A549 (cell line): ENCODE measurements at regions not wholly inside any gene's neighbourhood (a gene's known extent, or its start where the extent isn't known, plus 50 kb on each side); places are given as distances from the start of the nearest gene placed in this dataset.

Experiments used
- ATAC-seq, 2 experiments: fragments of 200-7000 bp in 1 of 2; fragments of >200 bp in 1 of 2; cut with Nextera tagmentation in 1 of 2; cut with Tn5 transposase in 1 of 2; 3 replicates each; pipeline versions ENCODE4 v1.8.0 to v1.9.1; 2018 to 2020; ENCODE audit warnings: mild to moderate bottlenecking in 1 of 2, moderate library complexity in 1 of 2
- CTCF ChIA-PET: fragments of 300-600 bp; sonication (Branson Sonifier 250); formaldehyde crosslinking; extraction: SDS; loops from one replicate; lab custom pipeline; 2021; ENCODE audit warnings: antibody characterized with exemption, inconsistent platforms; lab: Yijun Ruan, JAX
- POLR2A ChIA-PET: fragments of 350-600 bp; formaldehyde crosslinking; extraction: SDS; loops from one replicate; lab custom pipeline; 2021; ENCODE audit warnings: antibody characterized with exemption, inconsistent platforms; lab: Yijun Ruan, JAX
- DNase-seq, 2 experiments: peaks; one replicate each; pipeline versions ENCODE4 v3.0.0 to v3.0.0-alpha.2; 2011 to 2016; ENCODE audit warnings: low read depth in 1 of 2, low spot score in 1 of 2
- FAIRE-seq: peaks from 2 replicates; lab custom pipeline; 2011; peaks lifted over from hg19 to GRCh38; lab: Jason Lieb, UNC
- H3K27ac ChIP-seq, 2 experiments: fragments of >200 bp; sonication (Bioruptor Twin); formaldehyde crosslinking; 3 replicates each; pipeline ENCODE4 v1.5.1; 2016 to 2017
- H3K4me1 ChIP-seq: fragments of >200 bp; sonication (Bioruptor Twin); formaldehyde crosslinking; 3 replicates; pipeline ENCODE4 v1.6.1; 2016
- H3K4me2 ChIP-seq: fragments of >200 bp; sonication (Bioruptor Twin); formaldehyde crosslinking; 3 replicates; pipeline ENCODE4 v1.6.1; 2016
- H3K4me3 ChIP-seq: fragments of >200 bp; sonication (Bioruptor Twin); formaldehyde crosslinking; 3 replicates; pipeline ENCODE4 v1.5.1; 2016
- H3K9me3 ChIP-seq: fragments of >200 bp; sonication (Bioruptor Twin); formaldehyde crosslinking; 3 replicates; pipeline ENCODE4 v1.6.1; 2016
- CHD2 ChIP-seq: fragments of 150-350 bp; IDR thresholded peaks from 2 replicates; pipeline ENCODE4 v1.6.1; 2014; ENCODE audit warnings: low read length; ENCODE audit not compliant: partially characterized antibody
- CHD4 ChIP-seq: fragments of 200-600 bp; sonication (generic); IDR thresholded peaks from 2 replicates; pipeline ENCODE4 v1.6.1; 2016; ENCODE audit warnings: antibody characterized with exemption, mild to moderate bottlenecking, borderline replicate concordance
- FOSB ChIP-seq: fragments of 250-450 bp; sonication (Bioruptor Pico); IDR thresholded peaks from 2 replicates; pipeline ENCODE4 v1.5.0; 2020; ENCODE audit warnings: mild to moderate bottlenecking, moderate library complexity
- FOSL2 ChIP-seq, 2 experiments: fragments of 450-650 bp in 1 of 2; fragments of >200 bp in 1 of 2; sonication (Bioruptor Twin) in 1 of 2; formaldehyde crosslinking; IDR thresholded peaks; 2 replicates each; pipeline versions ENCODE4 v1.5.0 to v1.6.1; 2016 to 2020; ENCODE audit warnings: mild to moderate bottlenecking in 1 of 2, moderate library complexity in 1 of 2
- GATA3 ChIP-seq: IDR thresholded peaks from 2 replicates; pipeline ENCODE4 v1.6.1; 2012; ENCODE audit warnings: borderline replicate concordance
- HEYL ChIP-seq: fragments of 250-450 bp; sonication (Bioruptor Pico); IDR thresholded peaks from 2 replicates; pipeline ENCODE4 v1.8.0; 2021; ENCODE audit warnings: mild to moderate bottlenecking, moderate library complexity
- HOXB13 ChIP-seq: fragments of 250-450 bp; sonication (Bioruptor Pico); IDR thresholded peaks from 2 replicates; pipeline ENCODE4 v1.5.0; 2020; ENCODE audit warnings: low read depth, mild to moderate bottlenecking, moderate library complexity
- KDM5A ChIP-seq: fragments of 200-600 bp; sonication (generic); IDR thresholded peaks from 2 replicates; pipeline ENCODE4 v1.6.1; 2016; ENCODE audit warnings: antibody characterized with exemption, mild to moderate bottlenecking
- MAFK ChIP-seq: fragments of 450-650 bp; IDR thresholded peaks from 2 replicates; pipeline ENCODE4 v1.6.1; 2014; ENCODE audit not compliant: partially characterized antibody
- NFE2L2 ChIP-seq: fragments of 150-350 bp; conservative IDR thresholded peaks from 2 replicates; pipeline ENCODE4 v1.6.1; 2014; ENCODE audit warnings: low read length
- NR3C1 ChIP-seq: fragments of >200 bp; sonication (Bioruptor Twin); formaldehyde crosslinking; IDR thresholded peaks from 3 replicates; pipeline ENCODE4 v1.6.1; 2017
- PHF8 ChIP-seq: fragments of 200-600 bp; sonication (generic); IDR thresholded peaks from 2 replicates; pipeline ENCODE4 v1.6.1; 2016; ENCODE audit warnings: low read depth, mild to moderate bottlenecking, antibody characterized with exemption, moderate library complexity, borderline replicate concordance
- RAD21 ChIP-seq, 2 experiments: fragments of >200 bp in 1 of 2; sonication (Bioruptor Twin) in 1 of 2; formaldehyde crosslinking in 1 of 2; IDR thresholded peaks in 1 of 2; conservative IDR thresholded peaks in 1 of 2; 2 replicates in 1 of 2; 3 replicates in 1 of 2; pipeline ENCODE4 v1.6.1; 2012 to 2018; ENCODE audit warnings: inconsistent platforms in 1 of 2
- RARB ChIP-seq: fragments of 250-450 bp; sonication (Bioruptor Pico); IDR thresholded peaks from 2 replicates; pipeline ENCODE4 v1.8.0; 2021; ENCODE audit warnings: mild to moderate bottlenecking, moderate library complexity
- RCOR1 ChIP-seq: fragments of 150-350 bp; IDR thresholded peaks from 2 replicates; pipeline ENCODE4 v1.6.1; 2014; ENCODE audit warnings: antibody characterized with exemption, low read length, low read depth
- RNF2 ChIP-seq: fragments of 200-600 bp; sonication (generic); IDR thresholded peaks from 2 replicates; pipeline ENCODE4 v1.6.1; 2016; ENCODE audit warnings: low read depth, mild to moderate bottlenecking, antibody characterized with exemption, moderate library complexity, borderline replicate concordance
- SMC3 ChIP-seq: fragments of >200 bp; sonication (Bioruptor Twin); formaldehyde crosslinking; IDR thresholded peaks from 3 replicates; pipeline ENCODE4 v1.6.1; 2018; ENCODE audit warnings: inconsistent platforms
- TFCP2L1 ChIP-seq: fragments of 250-450 bp; sonication (Bioruptor Pico); IDR thresholded peaks from 2 replicates; pipeline ENCODE4 v1.5.0; 2021; ENCODE audit warnings: mild to moderate bottlenecking
- TP53 ChIP-seq: fragments of 250-450 bp; sonication (Bioruptor Pico); IDR thresholded peaks from 2 replicates; pipeline ENCODE4 v1.5.0; 2021; ENCODE audit warnings: mild to moderate bottlenecking, moderate library complexity
- ZSCAN20 ChIP-seq: fragments of 250-450 bp; sonication (Bioruptor Pico); IDR thresholded peaks from 2 replicates; pipeline ENCODE4 v1.8.0; 2022; ENCODE audit warnings: mild to moderate bottlenecking, moderate library complexity
- WGBS: methylation state at CpG from one replicate; pipeline ENCODE4 v1.1.6; 2017; ENCODE audit errors: missing lambda C conversion rate; 5-methylcytosine and 5-hydroxymethylcytosine counted together
- TF ChIP-seq, protein P1 (sequence below): fragments of >200 bp; sonication (Bioruptor Twin); formaldehyde crosslinking; IDR thresholded peaks from 2 replicates; pipeline ENCODE4 v1.6.1; 2016
- TF ChIP-seq, protein P2 (sequence below): IDR thresholded peaks from 2 replicates; pipeline ENCODE4 v1.6.1; 2012; ENCODE audit warnings: low read depth, borderline replicate concordance
- TF ChIP-seq, protein P3 (sequence below): fragments of 200-600 bp; sonication (generic); IDR thresholded peaks from 2 replicates; pipeline ENCODE4 v1.6.1; 2016; ENCODE audit warnings: antibody characterized with exemption, mild to moderate bottlenecking, moderate library complexity
- TF ChIP-seq, protein P4 (sequence below): fragments of 250-450 bp; sonication (Bioruptor Pico); IDR thresholded peaks from 2 replicates; pipeline ENCODE4 v1.5.0; 2020; ENCODE audit warnings: low read depth, mild to moderate bottlenecking, moderate library complexity
- TF ChIP-seq, protein P5 (sequence below): fragments of >200 bp; sonication (Bioruptor Twin); formaldehyde crosslinking; IDR thresholded peaks from 3 replicates; pipeline ENCODE4 v1.6.1; 2016

DNA sequence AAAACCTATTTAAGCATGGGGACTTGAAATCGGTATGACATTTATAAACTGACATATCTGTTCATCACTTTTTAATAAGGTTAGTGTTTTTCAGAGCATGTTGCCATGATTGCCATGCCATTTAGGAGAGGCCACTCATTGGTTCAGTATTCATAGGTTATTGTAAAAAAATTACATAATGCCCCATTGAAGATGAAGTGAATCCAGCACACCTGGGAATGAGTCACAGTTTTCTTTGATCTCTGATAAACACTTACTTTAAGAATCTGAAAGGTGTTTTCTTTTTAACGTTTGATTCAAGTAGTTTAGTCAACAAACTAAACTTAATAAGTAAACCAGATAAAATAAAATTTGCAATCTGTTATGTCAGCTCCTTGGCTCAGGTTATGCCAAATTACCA, 278.3 kb downstream of the ARL4A start:
- POLR2A ChIA-PET, result no interaction called here
- Histone ChIP-seq H3K9me3 (no peaks in the 10 kb centered on the region), H3K4me2 (no peak overlapping the region)
- FAIRE-seq, result no peak
- DNase-seq, result no peak
- 50% methylated on average over 2 of the region's 2 CpGs for WGBS
- no peak for ATAC-seq
- TF ChIP-seq, protein P1, sequence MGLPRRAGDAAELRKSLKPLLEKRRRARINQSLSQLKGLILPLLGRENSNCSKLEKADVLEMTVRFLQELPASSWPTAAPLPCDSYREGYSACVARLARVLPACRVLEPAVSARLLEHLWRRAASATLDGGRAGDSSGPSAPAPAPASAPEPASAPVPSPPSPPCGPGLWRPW, result no peak
- TF ChIP-seq FOSL2 (IDR thresholded peaks at IDR 0.05) (no peak), FOSL2 (CRISPR knock-in tag; IDR thresholded peaks at IDR 0.05) (no peak), CHD2 (no peak), RARB (CRISPR knock-in tag) (no peak), RNF2 (no peak), HEYL (CRISPR knock-in tag) (no peak), CHD4 (no peak), NR3C1 (no peak), GATA3 (no peak), RCOR1 (no peak), FOSB (no peak), SMC3 (no peak), KDM5A (no peak), NFE2L2 (no peak), MAFK (no peak)
- TF ChIP-seq, protein P2, sequence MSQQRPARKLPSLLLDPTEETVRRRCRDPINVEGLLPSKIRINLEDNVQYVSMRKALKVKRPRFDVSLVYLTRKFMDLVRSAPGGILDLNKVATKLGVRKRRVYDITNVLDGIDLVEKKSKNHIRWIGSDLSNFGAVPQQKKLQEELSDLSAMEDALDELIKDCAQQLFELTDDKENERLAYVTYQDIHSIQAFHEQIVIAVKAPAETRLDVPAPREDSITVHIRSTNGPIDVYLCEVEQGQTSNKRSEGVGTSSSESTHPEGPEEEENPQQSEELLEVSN, result no peak
- TF ChIP-seq, protein P3, sequence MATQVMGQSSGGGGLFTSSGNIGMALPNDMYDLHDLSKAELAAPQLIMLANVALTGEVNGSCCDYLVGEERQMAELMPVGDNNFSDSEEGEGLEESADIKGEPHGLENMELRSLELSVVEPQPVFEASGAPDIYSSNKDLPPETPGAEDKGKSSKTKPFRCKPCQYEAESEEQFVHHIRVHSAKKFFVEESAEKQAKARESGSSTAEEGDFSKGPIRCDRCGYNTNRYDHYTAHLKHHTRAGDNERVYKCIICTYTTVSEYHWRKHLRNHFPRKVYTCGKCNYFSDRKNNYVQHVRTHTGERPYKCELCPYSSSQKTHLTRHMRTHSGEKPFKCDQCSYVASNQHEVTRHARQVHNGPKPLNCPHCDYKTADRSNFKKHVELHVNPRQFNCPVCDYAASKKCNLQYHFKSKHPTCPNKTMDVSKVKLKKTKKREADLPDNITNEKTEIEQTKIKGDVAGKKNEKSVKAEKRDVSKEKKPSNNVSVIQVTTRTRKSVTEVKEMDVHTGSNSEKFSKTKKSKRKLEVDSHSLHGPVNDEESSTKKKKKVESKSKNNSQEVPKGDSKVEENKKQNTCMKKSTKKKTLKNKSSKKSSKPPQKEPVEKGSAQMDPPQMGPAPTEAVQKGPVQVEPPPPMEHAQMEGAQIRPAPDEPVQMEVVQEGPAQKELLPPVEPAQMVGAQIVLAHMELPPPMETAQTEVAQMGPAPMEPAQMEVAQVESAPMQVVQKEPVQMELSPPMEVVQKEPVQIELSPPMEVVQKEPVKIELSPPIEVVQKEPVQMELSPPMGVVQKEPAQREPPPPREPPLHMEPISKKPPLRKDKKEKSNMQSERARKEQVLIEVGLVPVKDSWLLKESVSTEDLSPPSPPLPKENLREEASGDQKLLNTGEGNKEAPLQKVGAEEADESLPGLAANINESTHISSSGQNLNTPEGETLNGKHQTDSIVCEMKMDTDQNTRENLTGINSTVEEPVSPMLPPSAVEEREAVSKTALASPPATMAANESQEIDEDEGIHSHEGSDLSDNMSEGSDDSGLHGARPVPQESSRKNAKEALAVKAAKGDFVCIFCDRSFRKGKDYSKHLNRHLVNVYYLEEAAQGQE, result no peak
- TF ChIP-seq, protein P4, sequence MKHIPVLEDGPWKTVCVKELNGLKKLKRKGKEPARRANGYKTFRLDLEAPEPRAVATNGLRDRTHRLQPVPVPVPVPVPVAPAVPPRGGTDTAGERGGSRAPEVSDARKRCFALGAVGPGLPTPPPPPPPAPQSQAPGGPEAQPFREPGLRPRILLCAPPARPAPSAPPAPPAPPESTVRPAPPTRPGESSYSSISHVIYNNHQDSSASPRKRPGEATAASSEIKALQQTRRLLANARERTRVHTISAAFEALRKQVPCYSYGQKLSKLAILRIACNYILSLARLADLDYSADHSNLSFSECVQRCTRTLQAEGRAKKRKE (CRISPR knock-in tag), result no peak
- TF ChIP-seq, all 56 proteins: peak for 0
- H3K27ac ChIP-seq, result no peak overlapping the region
- H3K4me1 ChIP-seq, result no peaks in the 10 kb centered on the region
- no peak overlapping the region for H3K4me3 ChIP-seq
- CTCF ChIA-PET, result no interaction called here

DNA sequence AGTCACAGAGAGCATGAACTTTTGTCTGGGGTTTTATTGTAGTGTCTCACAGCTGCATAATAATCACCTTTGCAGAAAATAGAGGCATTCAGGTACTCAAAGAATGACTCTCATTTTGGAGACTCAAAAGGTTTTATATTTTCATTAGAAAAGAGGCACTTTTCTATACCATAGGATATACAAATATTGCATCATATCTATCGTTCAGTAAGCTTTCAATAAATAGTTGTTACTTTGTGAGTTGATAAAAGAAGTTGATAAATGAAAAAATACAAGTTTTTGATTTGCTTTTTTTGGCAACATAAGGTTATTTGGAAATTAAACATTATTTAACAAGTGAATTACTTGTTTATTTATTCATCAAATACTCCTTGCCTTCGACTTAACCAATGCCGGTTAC, 279.9 kb downstream of the ARL4A start:
- FAIRE-seq (no peak), ATAC-seq (no peak), DNase-seq (no peak)
- H3K27ac ChIP-seq, result no peak overlapping the region
- 64% methylated on average over 3 of the region's 3 CpGs for WGBS
- H3K4me2 ChIP-seq, result no peak overlapping the region
- POLR2A ChIA-PET, result no interaction called here
- CTCF ChIA-PET, result no interaction called here
- TF ChIP-seq TFCP2L1 (CRISPR knock-in tag), result no peak
- no peak for TF ChIP-seq PHF8
- TF ChIP-seq RAD21 (conservative IDR thresholded peaks at IDR 0.05 in 1 of 2, IDR thresholded peaks at IDR 0.05 in 1 of 2), result no peak
- TF ChIP-seq HEYL (CRISPR knock-in tag), result no peak
- no peak for TF ChIP-seq ZSCAN20 (CRISPR knock-in tag)
- TF ChIP-seq GATA3, result no peak
- TF ChIP-seq, protein P3, result no peak
- no peak for TF ChIP-seq TP53 (CRISPR knock-in tag)
- no peak for TF ChIP-seq HOXB13
- TF ChIP-seq, protein P5, sequence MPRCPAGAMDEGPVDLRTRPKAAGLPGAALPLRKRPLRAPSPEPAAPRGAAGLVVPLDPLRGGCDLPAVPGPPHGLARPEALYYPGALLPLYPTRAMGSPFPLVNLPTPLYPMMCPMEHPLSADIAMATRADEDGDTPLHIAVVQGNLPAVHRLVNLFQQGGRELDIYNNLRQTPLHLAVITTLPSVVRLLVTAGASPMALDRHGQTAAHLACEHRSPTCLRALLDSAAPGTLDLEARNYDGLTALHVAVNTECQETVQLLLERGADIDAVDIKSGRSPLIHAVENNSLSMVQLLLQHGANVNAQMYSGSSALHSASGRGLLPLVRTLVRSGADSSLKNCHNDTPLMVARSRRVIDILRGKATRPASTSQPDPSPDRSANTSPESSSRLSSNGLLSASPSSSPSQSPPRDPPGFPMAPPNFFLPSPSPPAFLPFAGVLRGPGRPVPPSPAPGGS, result no peak
- TF ChIP-seq FOSB, result no peak
- H3K4me1 ChIP-seq, result no peaks in the 10 kb centered on the region
- H3K4me3 ChIP-seq, result no peak overlapping the region
- no peaks in the 10 kb centered on the region for H3K9me3 ChIP-seq
